Thyroid gland (tissue), 4 donors: ENCODE measurements at regions not wholly inside any gene's neighbourhood (a gene's known extent, or its start where the extent isn't known, plus 50 kb on each side); places are given as distances from the start of the nearest gene placed in this dataset.

Experiments
- POLR2A ChIP-seq, 2 donors: fragments of 450-650 bp; IDR thresholded peaks; one replicate each; pipeline ENCODE4 v1.6.1; 2017; ENCODE audit warnings: antibody characterized with exemption in 2 of 2, mild to moderate bottlenecking in 2 of 2, moderate library complexity in 1 of 2
- TF ChIP-seq, protein P1 (sequence below), 6 experiments: fragments of 200-600 bp in 3 of 6; fragments of 450-650 bp in 3 of 6; sonication (generic) in 3 of 6; IDR thresholded peaks; one replicate each; pipeline ENCODE4 v1.5.1; 2016 to 2019; ENCODE audit warnings: antibody characterized with exemption in 6 of 6, mild to moderate bottlenecking in 2 of 6, inconsistent platforms in 1 of 6, moderate library complexity in 1 of 6

DNA sequence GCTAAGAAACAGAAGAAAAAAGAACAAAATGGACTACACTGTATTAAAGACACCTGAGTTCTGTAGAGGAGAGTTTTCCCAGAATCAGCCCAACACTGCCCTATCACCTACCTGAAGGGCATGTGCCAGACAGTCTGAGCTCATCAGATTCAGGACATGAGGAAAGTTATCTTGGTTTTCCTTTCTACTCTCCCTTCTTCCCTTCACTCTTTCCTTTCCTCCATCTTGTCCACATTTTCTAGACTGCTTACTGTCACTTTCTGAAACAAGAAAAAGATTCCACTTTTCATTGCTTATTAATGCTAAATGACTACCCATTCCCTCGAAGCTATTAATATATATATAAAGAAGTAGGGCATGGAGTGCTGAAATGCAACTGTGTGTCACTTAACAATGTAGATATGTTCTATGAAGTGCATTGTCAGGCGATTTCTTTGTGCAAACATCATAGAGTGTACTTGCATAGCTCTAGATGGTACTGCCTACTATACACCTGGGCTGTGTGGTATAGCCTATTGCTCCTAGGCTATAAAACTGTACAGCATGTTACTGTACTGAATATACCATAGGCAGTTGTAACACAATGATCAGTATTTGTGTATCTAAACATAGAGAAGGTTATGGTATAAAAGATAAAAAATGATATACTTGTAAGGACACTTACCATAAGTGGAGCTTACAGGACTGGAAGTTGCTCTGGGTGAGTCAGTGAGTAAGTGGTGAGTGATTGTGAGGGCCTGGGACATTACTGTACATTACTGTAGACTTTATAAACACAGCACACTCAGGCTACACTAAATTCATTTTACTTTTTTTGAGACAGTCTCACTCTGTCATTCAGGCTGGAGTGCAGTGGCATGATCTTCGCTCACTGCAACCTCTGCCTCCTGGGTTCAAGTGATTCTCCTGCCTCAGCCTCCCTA, 145.5 kb upstream of the ITGA6 start:
- TF ChIP-seq, protein P1, sequence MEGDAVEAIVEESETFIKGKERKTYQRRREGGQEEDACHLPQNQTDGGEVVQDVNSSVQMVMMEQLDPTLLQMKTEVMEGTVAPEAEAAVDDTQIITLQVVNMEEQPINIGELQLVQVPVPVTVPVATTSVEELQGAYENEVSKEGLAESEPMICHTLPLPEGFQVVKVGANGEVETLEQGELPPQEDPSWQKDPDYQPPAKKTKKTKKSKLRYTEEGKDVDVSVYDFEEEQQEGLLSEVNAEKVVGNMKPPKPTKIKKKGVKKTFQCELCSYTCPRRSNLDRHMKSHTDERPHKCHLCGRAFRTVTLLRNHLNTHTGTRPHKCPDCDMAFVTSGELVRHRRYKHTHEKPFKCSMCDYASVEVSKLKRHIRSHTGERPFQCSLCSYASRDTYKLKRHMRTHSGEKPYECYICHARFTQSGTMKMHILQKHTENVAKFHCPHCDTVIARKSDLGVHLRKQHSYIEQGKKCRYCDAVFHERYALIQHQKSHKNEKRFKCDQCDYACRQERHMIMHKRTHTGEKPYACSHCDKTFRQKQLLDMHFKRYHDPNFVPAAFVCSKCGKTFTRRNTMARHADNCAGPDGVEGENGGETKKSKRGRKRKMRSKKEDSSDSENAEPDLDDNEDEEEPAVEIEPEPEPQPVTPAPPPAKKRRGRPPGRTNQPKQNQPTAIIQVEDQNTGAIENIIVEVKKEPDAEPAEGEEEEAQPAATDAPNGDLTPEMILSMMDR (IDR thresholded peaks at IDR 0.05) = no peak
- no peak for TF ChIP-seq POLR2A (IDR thresholded peaks at IDR 0.05)
